NCI-H1417 (cell line): ENCODE measurements at regions not wholly inside any gene's neighbourhood (a gene's known extent, or its start where the extent isn't known, plus 50 kb on each side); places are given as distances from the start of the nearest gene placed in this dataset.
A peak's percentile ranks its signal among the peaks of the same experiment; 100 is the strongest.

ENCODE experiments used
- DNase-seq, 3 experiments: peaks; one replicate each; lab custom pipeline; 2025; lab: John Stamatoyannopoulos, UW

- DNase-seq = peak in 2 of 3 experiments; percentile 57 to 84
These were observed 55.9 kb downstream of the ZBTB18 start for GRCh38 chr1:244106837-244107493.

GRCh38 chr1:244111027-244111426, 59.9 kb downstream of the ZBTB18 start:
- no peak for DNase-seq

GRCh38 chr1:244112041-244112440, 61.0 kb downstream of the ZBTB18 start:
- DNase-seq = no peak

GRCh38 chr1:244112636-244113035, 61.6 kb downstream of the ZBTB18 start:
- DNase-seq = no peak

- peak in 1 of 3 experiments; percentile 21 for DNase-seq
These were observed 62.6 kb downstream of the ZBTB18 start for GRCh38 chr1:244113532-244114320.

- DNase-seq = no peak
These were observed 63.8 kb downstream of the ZBTB18 start for GRCh38 chr1:244114892-244115291.

- DNase-seq = no peak
These were observed 65.9 kb downstream of the ZBTB18 start for GRCh38 chr1:244116946-244117345.

GRCh38 chr1:244118109-244118761, 67.2 kb downstream of the ZBTB18 start:
- DNase-seq = peak in 1 of 3 experiments; percentile 73

- DNase-seq = no peak
These were observed 77.7 kb downstream of the ZBTB18 start for GRCh38 chr1:244128591-244129383.

- DNase-seq = no peak
These were observed 86.2 kb downstream of the ZBTB18 start for GRCh38 chr1:244137276-244137675.

- no peak for DNase-seq
These were observed 86.6 kb downstream of the ZBTB18 start for GRCh38 chr1:244137725-244138124.

- DNase-seq = no peak
These were observed 87.3 kb downstream of the ZBTB18 start for GRCh38 chr1:244138399-244138798.

GRCh38 chr1:244139655-244140054, 88.6 kb downstream of the ZBTB18 start:
- no peak for DNase-seq

- DNase-seq = no peak
These were observed 89.3 kb downstream of the ZBTB18 start for GRCh38 chr1:244140420-244140819.

GRCh38 chr1:244144053-244144452, 93.0 kb downstream of the ZBTB18 start:
- no peak for DNase-seq

- no peak for DNase-seq
These were observed 99.0 kb downstream of the ZBTB18 start for GRCh38 chr1:244150071-244150470.

GRCh38 chr1:244150665-244151064, 99.6 kb downstream of the ZBTB18 start:
- DNase-seq = no peak

- no peak for DNase-seq
These were observed 100.5 kb downstream of the ZBTB18 start for GRCh38 chr1:244151537-244151936.

GRCh38 chr1:244154508-244154871, 103.4 kb downstream of the ZBTB18 start:
- peak in 1 of 3 experiments; percentile 40 for DNase-seq

- DNase-seq = peak in 2 of 3 experiments; percentile 25 to 53
These were observed 103.9 kb downstream of the ZBTB18 start for GRCh38 chr1:244154872-244155531.

GRCh38 chr1:244155661-244156060, 104.6 kb downstream of the ZBTB18 start:
- peak in 2 of 3 experiments; percentile 35 to 53 for DNase-seq
